OCI-LY7 (cell line): ENCODE measurements at regions not wholly inside any gene's neighbourhood (a gene's known extent, or its start where the extent isn't known, plus 50 kb on each side); places are given as distances from the start of the nearest gene placed in this dataset.

Experiments
- CTCF ChIP-seq: fragments of 200-600 bp; sonication (generic); conservative IDR thresholded peaks from 2 replicates; pipeline ENCODE4 v1.5.1; 2014; ENCODE audit warnings: mild to moderate bottlenecking, antibody characterized with exemption, low read length, moderate library complexity, mixed read lengths
- EZH2phosphoT487 ChIP-seq: fragments of 200-600 bp; sonication (generic); IDR thresholded peaks from 2 replicates; pipeline ENCODE4 v1.6.1; 2018; ENCODE audit warnings: low read depth, borderline replicate concordance, mild to moderate bottlenecking, mixed run types, antibody characterized with exemption, low read length, moderate library complexity, mixed read lengths

- TF ChIP-seq CTCF, result no peak
- no peak for TF ChIP-seq EZH2phosphoT487
These were observed 138.9 kb upstream of the PELI1 start for GRCh38 chr2:64283006-64283570.
